HepG2 (cell line): ENCODE measurements at regions not wholly inside any gene's neighbourhood (a gene's known extent, or its start where the extent isn't known, plus 50 kb on each side); places are given as distances from the start of the nearest gene placed in this dataset.

Experiments
- AKNA ChIP-seq: sonication (generic); formaldehyde crosslinking; IDR thresholded peaks from 2 replicates; pipeline ENCODE4 v1.4.0; 2020; ENCODE audit warnings: missing genetic modification reagents, borderline replicate concordance
- ARID2 ChIP-seq: sonication (generic); formaldehyde crosslinking; IDR thresholded peaks from 2 replicates; pipeline ENCODE4 v1.8.1; 2022; ENCODE audit warnings: mild to moderate bottlenecking, missing genetic modification reagents, borderline replicate concordance
- ARID3A ChIP-seq: IDR thresholded peaks from 2 replicates; pipeline ENCODE4 v1.6.1; 2012; ENCODE audit warnings: low read depth, low read length, improper control_type of control experiment
- ASH2L ChIP-seq: fragments of 300-600, 200-600 bp; sonication (generic); IDR thresholded peaks from 2 replicates; pipeline ENCODE4 v1.7.0; 2017; ENCODE audit warnings: low read depth, mild to moderate bottlenecking, moderate library complexity, mixed read lengths, low read length; ENCODE audit not compliant: insufficient read length
- CCAR2 ChIP-seq: fragments of 200-400 bp; formaldehyde crosslinking; optimal IDR thresholded peaks from 2 replicates; pipeline ENCODE3; 2018; ENCODE audit warnings: low read depth, mild to moderate bottlenecking, low read length, moderate library complexity
- GATA4 ChIP-seq: sonication (generic); IDR thresholded peaks from 2 replicates; pipeline ENCODE4 v1.6.1; 2016; ENCODE audit warnings: antibody characterized with exemption, low read depth, borderline replicate concordance
- HHEX ChIP-seq: IDR thresholded peaks from 2 replicates; pipeline ENCODE4 v1.6.1; 2016; ENCODE audit warnings: control low read depth
- HNRNPUL1 ChIP-seq: fragments of 200-400 bp; formaldehyde crosslinking; IDR thresholded peaks from 2 replicates; pipeline ENCODE4 v1.6.1; 2017; ENCODE audit warnings: low read depth, mild to moderate bottlenecking, low read length, moderate library complexity
- MEIS1 ChIP-seq: sonication (generic); formaldehyde crosslinking; IDR thresholded peaks from 2 replicates; pipeline ENCODE4 v1.9.0; 2021; ENCODE audit warnings: mild to moderate bottlenecking, missing genetic modification reagents, moderate library complexity, borderline replicate concordance
- NR2F2 ChIP-seq: IDR thresholded peaks from 2 replicates; pipeline ENCODE4 v1.6.1; 2012; ENCODE audit warnings: low read depth, inconsistent platforms, borderline replicate concordance
- ONECUT2 ChIP-seq: sonication (generic); formaldehyde crosslinking; IDR thresholded peaks from 2 replicates; pipeline ENCODE4 v1.4.0; 2020; ENCODE audit warnings: missing genetic modification reagents
- PITX1 ChIP-seq: sonication (generic); formaldehyde crosslinking; IDR thresholded peaks from 2 replicates; pipeline ENCODE4 v1.5.1; 2020; ENCODE audit warnings: mild to moderate bottlenecking, missing genetic modification reagents
- RCOR2 ChIP-seq: IDR thresholded peaks from 2 replicates; pipeline ENCODE4 v1.6.1; 2016; ENCODE audit warnings: missing biosample characterization, missing genetic modification reagents
- SIX1 ChIP-seq: sonication (generic); formaldehyde crosslinking; IDR thresholded peaks from 2 replicates; pipeline ENCODE4 v1.4.0; 2020; ENCODE audit warnings: missing genetic modification reagents, borderline replicate concordance
- SOX6 ChIP-seq, 2 experiments: fragments of 450-650 bp in 1 of 2; sonication (generic) in 1 of 2; formaldehyde crosslinking in 1 of 2; IDR thresholded peaks; 2 replicates each; pipeline versions ENCODE4 v1.4.0 to v1.6.1; 2017 to 2020; ENCODE audit warnings: antibody characterized with exemption in 1 of 2, mild to moderate bottlenecking in 1 of 2, missing genetic modification reagents in 1 of 2
- SRY ChIP-seq: sonication (generic); formaldehyde crosslinking; IDR thresholded peaks from 2 replicates; pipeline ENCODE4 v1.8.0; 2022; ENCODE audit warnings: mild to moderate bottlenecking, missing genetic modification reagents
- U2AF1 ChIP-seq: fragments of 200-400 bp; formaldehyde crosslinking; optimal IDR thresholded peaks from 2 replicates; pipeline ENCODE3; 2017; ENCODE audit warnings: mild to moderate bottlenecking, low read depth, low read length
- ZBTB1 ChIP-seq: sonication (generic); formaldehyde crosslinking; IDR thresholded peaks from 2 replicates; pipeline ENCODE4 v1.4.0; 2020; ENCODE audit warnings: missing genetic modification reagents, borderline replicate concordance
- ZBTB26 ChIP-seq: IDR thresholded peaks from 2 replicates; pipeline ENCODE4 v1.6.1; 2016; ENCODE audit warnings: missing compliant biosample characterization, missing genetic modification reagents, borderline replicate concordance
- ZBTB38 ChIP-seq: sonication (generic); formaldehyde crosslinking; IDR thresholded peaks from 2 replicates; pipeline ENCODE4 v1.5.1; 2020; ENCODE audit warnings: mild to moderate bottlenecking, missing genetic modification reagents
- ZKSCAN8 ChIP-seq: IDR thresholded peaks from 2 replicates; pipeline ENCODE4 v1.6.1; 2016; ENCODE audit warnings: borderline replicate concordance, missing genetic modification reagents, missing compliant biosample characterization
- ZNF124 ChIP-seq: sonication (generic); formaldehyde crosslinking; IDR thresholded peaks from 2 replicates; pipeline ENCODE4 v1.4.0; 2020; ENCODE audit warnings: missing genetic modification reagents
- ZNF572 ChIP-seq: sonication (generic); formaldehyde crosslinking; IDR thresholded peaks from 2 replicates; pipeline ENCODE4 v1.5.1; 2020; ENCODE audit warnings: mild to moderate bottlenecking, missing genetic modification reagents
- ZNF740 ChIP-seq: sonication (generic); formaldehyde crosslinking; IDR thresholded peaks from 2 replicates; pipeline ENCODE4 v1.4.0; 2020; ENCODE audit warnings: missing genetic modification reagents

GRCh38 chrX:121245763-121246162, 198.4 kb downstream of the GLUD2 start (continued):
- TF ChIP-seq ZNF740, result no peak
- no peak for TF ChIP-seq MEIS1 (CRISPR knock-in tag)
- peak; percentile 57; the same call in 1 of the 2 replicates for TF ChIP-seq SIX1 (CRISPR knock-in tag)
- no peak for TF ChIP-seq U2AF1
- TF ChIP-seq ZBTB38 (CRISPR knock-in tag), result no peak
- no peak for TF ChIP-seq ARID2 (CRISPR knock-in tag)
- peak; percentile 78 for TF ChIP-seq NR2F2
- TF ChIP-seq HHEX (CRISPR knock-in tag), result peak; percentile 68
- no peak for TF ChIP-seq ZBTB26 (CRISPR knock-in tag)
- no peak for TF ChIP-seq ZKSCAN8 (CRISPR knock-in tag)
- TF ChIP-seq RCOR2 (CRISPR knock-in tag), result 0 out of 2 replicates have a peak, but pooled peaks have one; percentile 46
- peak; percentile 75; the same call in 1 of the 2 replicates for TF ChIP-seq GATA4
- peak; percentile 69 for TF ChIP-seq ONECUT2 (CRISPR knock-in tag)
- peak; percentile 26 for TF ChIP-seq ASH2L
- TF ChIP-seq CCAR2, result no peak
- no peak for TF ChIP-seq HNRNPUL1
- TF ChIP-seq AKNA (CRISPR knock-in tag), result no peak
- TF ChIP-seq PITX1 (CRISPR knock-in tag), result peak; percentile 94
- TF ChIP-seq SRY, result no peak
- TF ChIP-seq SOX6 (IDR thresholded peaks at IDR 0.05), result no peak
- TF ChIP-seq SOX6 (CRISPR knock-in tag; IDR thresholded peaks at IDR 0.05), result peak; percentile 95
- no peak for TF ChIP-seq ZNF572 (CRISPR knock-in tag)
- peak; percentile 66 for TF ChIP-seq ARID3A
- no peak for TF ChIP-seq ZNF124 (CRISPR knock-in tag)
- TF ChIP-seq ZBTB1, result no peak
